Activated CD4-positive, alpha-beta T cell treated with anti-CD3 and anti-CD28 coated beads, Interleukin-2, Interleukin-6, amounts not matched to agents 100 ng/mL and 50 ng/mL, durations not matched to agents 16 hours and 8 hours (primary cell): ENCODE measurements at regions not wholly inside any gene's neighbourhood (a gene's known extent, or its start where the extent isn't known, plus 50 kb on each side); places are given as distances from the start of the nearest gene placed in this dataset.
"Not testable (repeated sequence)": the region's sequence is repeated elsewhere in the genome, so short reads cannot be mapped to it uniquely, and the experiment has no call there.

Experiments used
- DNase-seq: peaks from one replicate; pipeline ENCODE4 v3.0.0-alpha.2; 2020

GRCh38 chr1:116819081-116819480 lies 64.9 kb downstream of the CD2 start:
- no peak for DNase-seq

GRCh38 chr1:116820369-116820768 lies 66.1 kb downstream of the CD2 start:
- no peak for DNase-seq

GRCh38 chr1:116821763-116822162 lies 67.5 kb downstream of the CD2 start:
- DNase-seq: no peak

- no peak for DNase-seq
Observed at GRCh38 chr1:116824631-116825206, 70.5 kb downstream of the CD2 start.

- DNase-seq: no peak
Observed at GRCh38 chr1:116825207-116825719, 71.0 kb downstream of the CD2 start.

- no peak for DNase-seq
Observed at GRCh38 chr1:116825720-116826438, 71.6 kb downstream of the CD2 start.

GRCh38 chr1:116826818-116827606 lies 72.8 kb downstream of the CD2 start:
- DNase-seq: peak; percentile 96

- no peak for DNase-seq
Observed at GRCh38 chr1:116827607-116828105, 73.4 kb downstream of the CD2 start.

GRCh38 chr1:116832308-116832931 lies 77.3 kb upstream of the PTGFRN start:
- DNase-seq: no peak

GRCh38 chr1:116832932-116833578 lies 76.7 kb upstream of the PTGFRN start:
- no peak for DNase-seq

- DNase-seq: no peak
Observed at GRCh38 chr1:116833718-116834117, 76.0 kb upstream of the PTGFRN start.

GRCh38 chr1:116834595-116834994 lies 75.1 kb upstream of the PTGFRN start:
- peak; percentile 11 for DNase-seq

- no peak for DNase-seq
Observed at GRCh38 chr1:116835161-116835560, 74.6 kb upstream of the PTGFRN start.

GRCh38 chr1:116836099-116836498 lies 73.6 kb upstream of the PTGFRN start:
- no peak for DNase-seq

GRCh38 chr1:116841569-116842344 lies 68.0 kb upstream of the PTGFRN start:
- no peak for DNase-seq

- DNase-seq: no peak
Observed at GRCh38 chr1:116842654-116843053, 67.1 kb upstream of the PTGFRN start.

GRCh38 chr1:116844775-116845174 lies 64.9 kb upstream of the PTGFRN start:
- DNase-seq: no peak

GRCh38 chr1:116847190-116847589 lies 62.5 kb upstream of the PTGFRN start:
- no peak for DNase-seq

GRCh38 chr1:116847688-116848531 lies 61.8 kb upstream of the PTGFRN start:
- DNase-seq: peak; percentile 83

GRCh38 chr1:116850436-116850835 lies 59.3 kb upstream of the PTGFRN start:
- DNase-seq: no peak

GRCh38 chr1:116851189-116851588 lies 58.5 kb upstream of the PTGFRN start:
- DNase-seq: not testable (repeated sequence)
